ENCODE measurements at regions not wholly inside any gene's neighbourhood (a gene's known extent, or its start where the extent isn't known, plus 50 kb on each side); places are given as distances from the start of the nearest gene placed in this dataset.

DNA sequence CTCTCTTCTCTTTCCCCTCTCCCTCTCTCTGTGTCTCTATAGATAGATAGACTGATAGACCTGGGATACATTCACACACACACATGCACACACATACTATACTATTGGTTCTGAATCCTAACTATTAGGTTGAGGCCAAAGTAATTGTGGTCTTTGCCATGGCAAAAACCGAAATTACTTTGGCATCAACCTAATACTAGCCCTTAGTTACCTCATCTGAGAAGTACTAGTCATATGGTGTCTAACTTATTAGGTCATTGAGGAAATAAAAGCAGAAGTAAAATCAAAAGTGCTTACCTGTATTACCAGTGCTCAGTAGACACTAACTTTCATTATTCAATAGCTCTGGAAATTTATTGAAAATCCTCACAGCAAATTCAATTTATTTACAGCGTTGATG, 451.5 kb downstream of the EPHA4 start:
- H3K4me3 ChIP-seq (ENCODE audit: low read depth, low read length) = no peak overlapping the region
- DNase-seq (ENCODE audit: low read depth) = no peak
- TF ChIP-seq, protein P1, sequence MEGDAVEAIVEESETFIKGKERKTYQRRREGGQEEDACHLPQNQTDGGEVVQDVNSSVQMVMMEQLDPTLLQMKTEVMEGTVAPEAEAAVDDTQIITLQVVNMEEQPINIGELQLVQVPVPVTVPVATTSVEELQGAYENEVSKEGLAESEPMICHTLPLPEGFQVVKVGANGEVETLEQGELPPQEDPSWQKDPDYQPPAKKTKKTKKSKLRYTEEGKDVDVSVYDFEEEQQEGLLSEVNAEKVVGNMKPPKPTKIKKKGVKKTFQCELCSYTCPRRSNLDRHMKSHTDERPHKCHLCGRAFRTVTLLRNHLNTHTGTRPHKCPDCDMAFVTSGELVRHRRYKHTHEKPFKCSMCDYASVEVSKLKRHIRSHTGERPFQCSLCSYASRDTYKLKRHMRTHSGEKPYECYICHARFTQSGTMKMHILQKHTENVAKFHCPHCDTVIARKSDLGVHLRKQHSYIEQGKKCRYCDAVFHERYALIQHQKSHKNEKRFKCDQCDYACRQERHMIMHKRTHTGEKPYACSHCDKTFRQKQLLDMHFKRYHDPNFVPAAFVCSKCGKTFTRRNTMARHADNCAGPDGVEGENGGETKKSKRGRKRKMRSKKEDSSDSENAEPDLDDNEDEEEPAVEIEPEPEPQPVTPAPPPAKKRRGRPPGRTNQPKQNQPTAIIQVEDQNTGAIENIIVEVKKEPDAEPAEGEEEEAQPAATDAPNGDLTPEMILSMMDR (IDR thresholded peaks at IDR 0.05; ENCODE audit: insufficient read depth, low read depth, low read length) = no peak

DNA sequence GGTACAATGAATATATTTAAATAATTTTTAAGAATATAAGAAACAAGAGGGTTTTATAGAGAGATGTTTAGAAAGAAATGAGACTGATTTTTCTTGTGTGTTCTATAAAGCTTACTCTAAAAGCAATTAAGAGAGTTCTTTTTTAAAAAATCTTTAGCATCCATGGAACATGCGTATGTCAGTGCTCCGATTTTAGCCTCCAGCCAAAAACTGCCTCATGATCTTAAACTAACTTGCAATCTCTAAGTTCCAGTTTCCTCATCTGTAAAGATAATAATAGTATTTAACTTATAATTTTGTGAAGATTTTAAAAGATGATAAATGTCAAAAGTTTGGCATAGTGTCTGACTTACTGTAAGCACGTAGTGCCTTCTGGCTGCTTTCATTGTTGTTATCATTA, 448.7 kb downstream of the EPHA4 start:
- TF ChIP-seq, protein P1 (IDR thresholded peaks at IDR 0.05; ENCODE audit: insufficient read depth, low read depth, low read length) = no peak
- no peak overlapping the region for H3K4me3 ChIP-seq (ENCODE audit: low read depth, low read length)
- DNase-seq (ENCODE audit: low read depth) = no peak

DNA sequence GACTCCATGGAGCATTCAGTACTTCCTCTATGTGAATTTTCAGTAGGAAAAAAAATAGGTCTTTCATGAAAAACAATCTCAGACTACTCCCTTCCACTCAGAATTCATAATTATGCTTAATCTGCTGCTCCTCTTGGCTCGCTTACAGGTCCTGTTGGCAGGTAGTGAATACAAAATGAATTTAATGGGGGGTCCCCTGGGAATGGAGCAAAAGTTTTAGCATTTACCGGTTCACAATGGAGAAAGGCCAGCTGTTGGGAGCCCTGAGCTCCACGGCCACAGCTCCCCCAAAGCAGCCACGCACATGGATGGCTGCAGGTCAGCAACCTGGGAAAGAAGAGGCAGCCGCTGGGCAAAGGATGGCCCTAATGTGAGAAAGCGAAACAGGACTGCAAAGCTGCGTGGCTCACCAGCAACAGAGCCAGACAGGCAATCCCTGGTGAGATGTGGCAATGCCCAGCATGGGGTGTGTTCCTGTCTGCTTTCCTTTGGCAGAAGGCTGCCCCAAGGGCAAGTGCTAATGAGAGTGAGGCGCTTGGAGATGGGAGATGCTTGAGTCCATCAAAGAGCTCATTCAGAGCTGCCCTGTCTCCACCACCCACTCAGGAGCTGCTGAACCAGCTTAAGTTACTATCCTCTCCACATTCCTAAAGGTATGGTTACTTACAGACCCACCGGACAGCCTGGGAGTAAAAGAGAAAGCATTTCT, 447.4 kb downstream of the EPHA4 start:
- TF ChIP-seq, protein P1 (IDR thresholded peaks at IDR 0.05; ENCODE audit: insufficient read depth, low read depth, low read length) = no peak
- no peak for DNase-seq (ENCODE audit: low read depth)
- no peak overlapping the region for H3K4me3 ChIP-seq (ENCODE audit: low read depth, low read length)

DNA sequence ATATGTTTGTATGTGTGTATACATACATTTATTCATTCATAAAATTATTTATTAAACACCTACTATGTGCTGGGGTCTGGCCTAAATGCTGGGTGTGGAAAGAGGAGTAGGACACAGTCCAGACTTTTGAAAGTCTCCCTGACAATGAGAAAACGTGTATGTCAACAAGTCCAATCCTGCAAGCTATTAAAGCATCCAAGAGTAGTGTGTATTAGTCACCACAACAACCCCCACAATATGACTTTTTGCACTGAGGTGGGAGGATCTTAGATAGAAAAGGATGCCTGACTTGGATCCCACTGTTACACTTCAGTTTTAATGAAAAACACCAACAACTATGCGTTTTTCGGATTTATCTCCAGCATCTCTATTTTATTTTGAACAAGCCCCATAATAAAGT, 446.4 kb downstream of the EPHA4 start:
- DNase-seq (ENCODE audit: low read depth) = no peak
- H3K4me3 ChIP-seq (ENCODE audit: low read depth, low read length) = no peak overlapping the region
- TF ChIP-seq, protein P1 (IDR thresholded peaks at IDR 0.05; ENCODE audit: insufficient read depth, low read depth, low read length) = no peak

DNA sequence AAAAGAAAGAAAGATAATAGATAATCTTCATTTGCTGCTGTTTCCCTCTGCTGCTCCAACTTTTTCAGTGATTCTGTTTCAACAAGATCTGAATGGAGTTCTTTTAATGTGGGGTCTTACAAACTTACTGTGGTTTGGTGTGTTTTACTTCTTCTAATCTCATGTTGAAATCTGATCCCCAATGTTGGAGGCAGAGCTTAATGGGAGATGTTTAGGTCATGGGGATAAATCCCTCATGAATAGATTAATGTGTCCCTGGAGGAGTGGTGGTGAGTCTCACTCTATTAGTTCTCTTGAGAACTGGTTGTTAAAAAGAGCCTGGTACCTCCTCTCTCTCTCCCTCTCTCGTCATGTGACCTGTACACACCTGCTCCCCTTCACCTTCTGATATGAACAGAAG, 442.4 kb downstream of the EPHA4 start:
- DNase-seq (ENCODE audit: low read depth) = no peak
- no peak overlapping the region for H3K4me3 ChIP-seq (ENCODE audit: low read depth, low read length)
- TF ChIP-seq, protein P1 (IDR thresholded peaks at IDR 0.05; ENCODE audit: insufficient read depth, low read depth, low read length) = no peak

DNA sequence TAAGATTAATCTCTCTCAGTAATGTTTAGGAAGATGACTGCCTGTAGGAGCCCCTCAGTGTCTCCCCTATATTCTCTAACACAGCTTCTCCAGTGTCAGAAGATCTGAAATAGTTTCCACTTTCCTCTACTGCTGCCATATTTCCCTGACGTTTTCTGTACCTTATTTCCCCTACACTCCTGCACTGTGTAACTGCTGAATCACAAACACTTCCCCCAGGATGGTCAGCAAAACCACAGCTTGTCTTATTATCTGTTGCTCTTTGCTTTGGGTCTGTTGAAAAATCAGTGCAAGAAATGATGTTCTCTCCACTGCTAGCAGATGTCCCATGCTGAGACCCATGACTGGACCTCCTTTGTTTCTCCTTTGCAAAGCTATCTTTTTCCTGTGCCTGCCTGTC, 441.7 kb downstream of the EPHA4 start:
- no peak overlapping the region for H3K4me3 ChIP-seq (ENCODE audit: low read depth, low read length)
- TF ChIP-seq, protein P1 (IDR thresholded peaks at IDR 0.05; ENCODE audit: insufficient read depth, low read depth, low read length) = no peak
- no peak for DNase-seq (ENCODE audit: low read depth)

DNA sequence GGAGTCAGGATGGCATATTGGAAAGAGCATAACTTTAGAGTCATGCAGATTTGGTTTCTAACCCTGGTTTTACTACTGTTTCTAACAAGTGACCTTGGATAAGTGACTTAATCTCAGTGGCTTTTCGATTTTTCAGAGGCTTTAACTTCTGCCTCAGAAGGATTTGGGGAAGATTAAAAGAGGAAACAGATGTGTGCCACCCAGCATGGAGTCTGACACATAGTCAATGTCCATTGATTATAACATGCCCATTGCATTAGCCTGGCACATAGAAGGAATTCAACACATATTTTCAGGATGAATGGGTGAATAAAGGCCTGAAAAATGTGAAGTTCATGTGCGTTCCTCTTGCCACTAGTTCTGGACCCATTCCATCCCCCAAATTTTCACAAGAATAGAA, 438.2 kb downstream of the EPHA4 start:
- H3K4me3 ChIP-seq (ENCODE audit: low read depth, low read length) = no peak overlapping the region
- TF ChIP-seq, protein P1 (IDR thresholded peaks at IDR 0.05; ENCODE audit: insufficient read depth, low read depth, low read length) = no peak
- DNase-seq (ENCODE audit: low read depth) = no peak
